ENCODE measurements at regions not wholly inside any gene's neighbourhood (a gene's known extent, or its start where the extent isn't known, plus 50 kb on each side); places are given as distances from the start of the nearest gene placed in this dataset.

GRCh38 chr2:63785096-63785495 lies 56.6 kb upstream of the UGP2 start:
- no peak for DNase-seq

DNA sequence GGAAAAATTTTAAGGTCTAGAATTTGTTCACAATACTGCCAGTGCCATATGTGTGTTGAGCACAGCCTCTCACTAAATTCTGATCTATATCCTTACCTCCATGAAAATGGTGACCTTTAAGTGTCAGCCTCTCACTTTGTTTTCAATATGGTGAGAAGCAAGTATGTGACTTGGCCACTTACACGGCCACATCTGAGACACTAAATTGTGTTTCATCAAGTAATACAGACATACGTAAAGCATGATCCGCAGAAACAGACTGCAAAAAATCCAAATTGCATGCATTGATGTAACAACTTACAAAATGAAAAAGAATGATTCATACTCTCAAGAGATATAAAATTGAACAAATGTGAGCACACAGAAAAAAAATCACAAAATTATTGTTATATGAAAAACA lies 55.2 kb upstream of the UGP2 start:
- DNase-seq = no peak

DNA sequence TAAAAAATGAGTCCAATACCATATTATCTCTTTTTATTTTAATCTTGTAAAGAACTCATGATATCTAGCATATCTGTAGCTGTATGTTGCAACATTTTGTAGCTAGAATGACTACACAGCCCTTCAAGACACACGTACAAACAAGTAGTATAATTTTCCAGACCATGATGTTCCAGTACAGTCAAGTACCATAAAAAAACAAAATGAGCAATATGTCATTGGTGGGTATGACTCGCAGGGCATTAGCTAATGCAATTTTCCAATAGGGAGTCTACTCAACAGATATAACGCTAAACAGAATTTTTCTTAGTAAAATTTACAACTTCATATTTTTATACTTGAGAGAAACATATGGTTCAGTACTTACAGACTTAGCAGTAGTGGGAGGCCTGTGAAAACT lies 53.6 kb upstream of the UGP2 start:
- DNase-seq = no peak

DNA sequence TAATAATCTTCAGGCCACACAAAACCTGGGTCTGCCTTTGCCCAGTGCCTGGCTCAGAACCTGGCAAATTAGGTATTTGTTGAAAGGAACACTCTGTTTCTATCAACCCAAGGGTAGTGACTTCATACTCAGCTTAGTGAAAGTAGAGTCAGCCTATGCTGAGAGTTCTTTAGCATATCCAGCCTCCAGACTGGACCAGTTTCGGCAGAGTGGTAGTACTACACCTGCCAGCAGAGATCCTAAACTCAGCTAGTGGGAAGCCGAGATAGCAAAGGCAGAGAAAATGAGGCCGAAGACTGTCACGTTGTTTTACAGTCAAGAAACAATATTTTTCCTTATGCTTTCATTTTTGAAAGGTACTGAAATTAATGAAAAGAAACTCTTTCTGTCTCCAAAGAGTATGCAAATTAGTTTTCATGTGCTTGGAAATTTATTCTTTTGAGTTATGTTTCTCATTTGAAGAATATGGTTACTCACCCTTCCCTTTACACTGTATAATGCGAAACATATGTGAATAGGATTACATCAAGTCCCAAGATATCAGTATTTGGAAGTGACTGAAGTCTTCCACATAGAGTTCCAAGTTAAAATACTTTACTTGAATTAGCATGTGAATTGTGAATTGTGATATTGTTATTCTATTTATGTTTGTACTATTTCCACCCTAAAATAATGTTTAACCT lies 52.2 kb upstream of the UGP2 start:
- DNase-seq = no peak

- no peak for DNase-seq
These were observed 51.2 kb upstream of the UGP2 start for GRCh38 chr2:63790491-63790890.

- DNase-seq = no peak
These were observed 50.8 kb upstream of the UGP2 start for GRCh38 chr2:63790906-63791305.

DNA sequence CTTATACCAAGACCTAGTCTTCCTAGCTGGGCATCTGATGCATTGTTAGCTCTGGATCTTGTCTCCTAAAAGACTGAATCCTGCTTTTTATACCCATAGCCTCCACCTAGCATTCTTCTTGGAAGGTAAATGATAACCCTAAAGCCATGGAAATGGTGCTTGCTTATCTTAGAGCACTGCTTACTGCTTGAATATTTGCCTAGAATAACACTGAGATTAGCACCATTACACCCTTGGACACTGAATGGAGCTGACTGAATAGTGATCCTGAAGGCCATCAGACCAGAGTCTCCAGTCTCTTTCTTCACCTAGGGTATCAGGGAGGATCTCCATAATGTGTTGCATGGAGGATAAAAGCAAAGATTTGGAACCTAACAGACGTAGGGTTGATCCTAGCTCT lies 50.3 kb upstream of the UGP2 start:
- no peak for DNase-seq

Measured in Kasumi-1 (cell line).